Type B pancreatic cell (in vitro differentiated cells): ENCODE measurements at regions not wholly inside any gene's neighbourhood (a gene's known extent, or its start where the extent isn't known, plus 50 kb on each side); places are given as distances from the start of the nearest gene placed in this dataset.
A peak's percentile ranks its signal among the peaks of the same experiment; 100 is the strongest.

Source experiments
- DNase-seq: peaks from one replicate; pipeline ENCODE4 v3.0.0; 2021; ENCODE audit warnings: mixed read lengths; ENCODE audit not compliant: unreplicated experiment; ENCODE audit errors: extremely low spot score
- H3K27ac Mint-ChIP-seq: 2 replicates; pipeline ENCODE4 v1.8.0; 2021; ENCODE audit warnings: mild to moderate bottlenecking, mixed read lengths
- H3K27me3 Mint-ChIP-seq: 2 replicates; pipeline ENCODE4 v1.8.0; 2021; ENCODE audit warnings: mixed read lengths
- H3K36me3 Mint-ChIP-seq: 2 replicates; pipeline ENCODE4 v1.8.0; 2021; ENCODE audit warnings: mixed read lengths
- H3K4me1 Mint-ChIP-seq: one replicate; pipeline ENCODE4 v1.8.0; 2021; ENCODE audit warnings: mixed read lengths; ENCODE audit not compliant: unreplicated experiment
- H3K4me3 Mint-ChIP-seq: 2 replicates; pipeline ENCODE4 v1.8.0; 2021; ENCODE audit warnings: mild to moderate bottlenecking, mixed read lengths
- H3K9me3 Mint-ChIP-seq: 2 replicates; pipeline ENCODE4 v1.8.0; 2021; ENCODE audit warnings: mixed read lengths
- TF ChIP-seq, protein P1 (sequence below): fragments of 200-600 bp; sonication (generic); conservative IDR thresholded peaks from 2 replicates; pipeline ENCODE4 v1.5.0; 2021; ENCODE audit warnings: antibody characterized with exemption, mild to moderate bottlenecking

DNA sequence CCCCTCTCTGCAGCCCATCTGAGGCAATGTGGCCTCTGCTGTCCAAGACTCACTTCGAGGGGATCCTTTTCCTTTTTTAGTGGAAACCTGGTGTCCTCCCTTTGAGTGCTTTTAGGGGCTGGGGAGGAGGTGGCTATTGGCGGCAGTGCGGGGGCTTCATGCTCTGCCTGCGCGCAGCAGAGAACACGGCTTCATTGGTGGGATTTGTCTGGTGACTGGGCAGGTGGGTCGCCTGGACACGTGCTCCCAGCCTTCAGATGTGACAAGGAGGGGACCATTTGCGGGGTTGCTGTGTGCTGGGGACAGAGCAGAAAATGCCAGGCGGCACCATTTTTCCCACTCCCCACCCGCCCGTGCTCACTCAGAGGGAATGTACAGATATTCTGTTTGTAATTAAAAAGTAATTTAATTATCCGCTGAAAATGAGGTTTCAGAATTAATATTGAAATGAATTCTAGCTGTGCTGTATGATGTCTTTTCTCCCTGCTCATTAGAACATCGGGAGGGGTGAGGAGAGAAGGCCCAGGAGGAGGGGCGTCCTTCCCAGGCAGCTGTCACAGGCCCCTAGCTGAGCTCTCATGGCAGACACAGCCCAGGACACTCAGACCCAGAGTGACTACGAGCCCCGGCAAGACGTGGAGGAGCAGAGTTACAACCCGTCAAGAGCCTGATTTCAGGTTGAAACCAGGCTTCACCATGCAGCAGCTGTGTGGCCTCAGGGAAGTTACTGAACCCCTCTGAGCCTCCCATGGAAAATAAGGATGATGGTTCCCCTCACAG, 417.2 kb upstream of the SULF2 start:
- Mint-ChIP-seq H3K4me1 (peaks cover 28% of the 10 kb centered on the region), H3K36me3 (no peaks in the 10 kb centered on the region), H3K27ac (no peak overlapping the region), H3K27me3 (peaks cover 12% of the 10 kb centered on the region), H3K9me3 (no peaks in the 10 kb centered on the region), H3K4me3 (no peak overlapping the region)
- TF ChIP-seq, protein P1, sequence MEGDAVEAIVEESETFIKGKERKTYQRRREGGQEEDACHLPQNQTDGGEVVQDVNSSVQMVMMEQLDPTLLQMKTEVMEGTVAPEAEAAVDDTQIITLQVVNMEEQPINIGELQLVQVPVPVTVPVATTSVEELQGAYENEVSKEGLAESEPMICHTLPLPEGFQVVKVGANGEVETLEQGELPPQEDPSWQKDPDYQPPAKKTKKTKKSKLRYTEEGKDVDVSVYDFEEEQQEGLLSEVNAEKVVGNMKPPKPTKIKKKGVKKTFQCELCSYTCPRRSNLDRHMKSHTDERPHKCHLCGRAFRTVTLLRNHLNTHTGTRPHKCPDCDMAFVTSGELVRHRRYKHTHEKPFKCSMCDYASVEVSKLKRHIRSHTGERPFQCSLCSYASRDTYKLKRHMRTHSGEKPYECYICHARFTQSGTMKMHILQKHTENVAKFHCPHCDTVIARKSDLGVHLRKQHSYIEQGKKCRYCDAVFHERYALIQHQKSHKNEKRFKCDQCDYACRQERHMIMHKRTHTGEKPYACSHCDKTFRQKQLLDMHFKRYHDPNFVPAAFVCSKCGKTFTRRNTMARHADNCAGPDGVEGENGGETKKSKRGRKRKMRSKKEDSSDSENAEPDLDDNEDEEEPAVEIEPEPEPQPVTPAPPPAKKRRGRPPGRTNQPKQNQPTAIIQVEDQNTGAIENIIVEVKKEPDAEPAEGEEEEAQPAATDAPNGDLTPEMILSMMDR, result no peak
- no peak for DNase-seq

DNA sequence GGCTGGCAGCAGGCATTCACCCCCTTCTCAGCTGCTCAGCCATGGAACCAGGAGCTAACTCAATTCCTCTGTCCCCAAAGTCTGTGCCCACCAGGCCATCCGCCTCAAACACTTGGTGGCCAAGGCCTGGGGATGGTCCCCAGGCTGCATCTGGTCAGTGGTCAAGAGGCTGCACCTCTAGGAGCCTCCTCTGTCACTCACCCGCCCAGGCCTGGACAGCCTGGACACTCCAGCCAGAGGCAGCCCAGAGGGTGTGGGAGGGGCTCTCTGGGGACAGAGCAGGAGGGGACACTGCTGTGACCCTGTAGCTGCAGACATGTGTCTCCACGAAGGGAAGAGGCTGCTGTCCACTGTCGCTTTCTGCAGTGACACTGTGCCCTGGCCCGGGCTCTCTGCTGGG, 416.6 kb upstream of the SULF2 start:
- peaks cover 12% of the 10 kb centered on the region for H3K27me3 Mint-ChIP-seq
- no peaks in the 10 kb centered on the region for H3K9me3 Mint-ChIP-seq

DNA sequence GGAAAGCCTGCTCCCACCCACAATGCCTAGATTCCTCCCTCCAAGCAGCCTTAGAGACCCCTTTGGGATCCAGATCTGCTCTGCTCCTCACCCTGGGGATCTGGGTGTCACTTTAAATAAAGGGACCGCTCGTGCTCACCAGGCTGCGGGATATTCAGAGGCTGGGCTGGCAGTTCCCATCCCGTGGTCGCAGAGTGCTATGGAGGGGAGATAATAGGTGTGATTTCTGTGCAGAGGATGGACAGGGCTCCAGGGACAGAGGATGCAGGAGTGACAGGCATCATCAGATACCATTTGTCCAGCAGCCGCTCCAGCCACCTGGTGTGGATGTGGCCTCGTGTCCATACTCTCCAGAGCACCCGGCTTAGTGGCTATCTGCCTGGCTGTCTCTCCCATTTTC, 415.9 kb upstream of the SULF2 start:
- Mint-ChIP-seq H3K4me1 (peaks cover 37% of the 10 kb centered on the region), H3K36me3 (no peaks in the 10 kb centered on the region), H3K9me3 (no peaks in the 10 kb centered on the region), H3K27me3 (peaks cover 12% of the 10 kb centered on the region), H3K4me3 (no peak overlapping the region), H3K27ac (no peak overlapping the region)
- TF ChIP-seq, protein P1, result no peak
- DNase-seq, result no peak

More for the DNA sequence above, 416.6 kb upstream of the SULF2 start:
- no peak for DNase-seq
- no peaks in the 10 kb centered on the region for H3K36me3 Mint-ChIP-seq
- no peak overlapping the region for H3K4me3 Mint-ChIP-seq
- TF ChIP-seq, protein P1, result no peak
- no peak overlapping the region for H3K27ac Mint-ChIP-seq
- H3K4me1 Mint-ChIP-seq, result peaks cover 32% of the 10 kb centered on the region

DNA sequence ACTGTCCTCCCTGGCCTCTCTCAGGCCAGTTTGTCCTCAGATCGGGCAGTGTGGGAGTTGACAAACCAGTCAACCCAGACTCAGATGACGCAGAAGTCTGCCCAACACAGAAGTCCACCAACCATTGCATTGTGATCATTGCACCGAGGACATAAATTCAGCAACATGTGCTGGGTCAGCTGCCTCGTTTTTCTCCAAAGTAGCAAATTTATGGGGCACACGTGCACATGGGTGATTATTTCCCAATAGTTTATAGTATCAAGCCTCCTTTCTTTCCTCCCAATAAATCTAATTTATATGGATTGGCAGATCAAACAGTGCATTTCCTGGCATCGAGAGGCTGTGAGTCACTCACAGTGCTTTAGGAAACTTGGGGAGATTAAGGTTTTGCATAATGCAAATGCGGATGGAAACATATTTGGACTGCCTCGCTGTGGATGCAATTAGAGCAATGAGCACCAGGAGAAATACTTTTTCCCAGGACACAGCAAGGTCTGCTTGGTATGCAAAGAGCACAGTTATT, 413.7 kb upstream of the SULF2 start:
- H3K27ac Mint-ChIP-seq, result no peak overlapping the region
- no peak overlapping the region for H3K4me3 Mint-ChIP-seq
- TF ChIP-seq, protein P1, result no peak
- peaks cover 55% of the 10 kb centered on the region for H3K4me1 Mint-ChIP-seq
- H3K9me3 Mint-ChIP-seq, result no peaks in the 10 kb centered on the region
- no peak for DNase-seq
- peaks cover 16% of the 10 kb centered on the region for H3K27me3 Mint-ChIP-seq
- no peaks in the 10 kb centered on the region for H3K36me3 Mint-ChIP-seq

DNA sequence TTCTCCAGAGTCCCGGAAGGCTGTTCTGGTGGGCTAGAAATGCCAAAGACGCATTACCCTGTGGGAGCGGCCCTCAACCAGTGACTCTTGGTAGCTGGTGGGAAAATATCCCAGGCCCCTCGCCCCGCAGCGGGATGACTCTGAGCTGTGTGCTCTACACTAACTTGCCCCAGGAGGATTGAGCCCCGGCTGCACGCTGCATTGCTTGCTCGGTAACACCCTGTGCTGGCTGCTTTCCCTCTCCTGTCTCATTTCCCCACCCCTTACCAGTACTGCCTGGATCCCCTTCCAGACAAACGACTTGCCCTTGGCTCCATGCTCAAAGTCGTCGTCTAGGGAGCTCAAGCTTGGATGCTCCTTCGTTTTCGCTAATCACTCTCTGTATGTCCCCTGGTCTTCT, 411.8 kb upstream of the SULF2 start:
- Mint-ChIP-seq H3K27ac (no peak overlapping the region), H3K4me1 (peaks cover 53% of the 10 kb centered on the region), H3K27me3 (peaks cover 15% of the 10 kb centered on the region), H3K36me3 (no peaks in the 10 kb centered on the region), H3K4me3 (peak overlapping the region; percentile 12), H3K9me3 (no peaks in the 10 kb centered on the region)
- DNase-seq, result no peak
- TF ChIP-seq, protein P1, result no peak
